Parathyroid adenoma (tissue), 2 donors: ENCODE measurements at regions not wholly inside any gene's neighbourhood (a gene's known extent, or its start where the extent isn't known, plus 50 kb on each side); places are given as distances from the start of the nearest gene placed in this dataset.

Experiments
- H2AFZ ChIP-seq: fragments of 300-600 bp; sonication (generic); one replicate; pipeline ENCODE4 v1.7.0; 2017; ENCODE audit warnings: antibody characterized with exemption, mild to moderate bottlenecking
- H3K27ac ChIP-seq: fragments of 300-600 bp; sonication (generic); one replicate; pipeline ENCODE4 v1.7.0; 2017
- H3K27me3 ChIP-seq: fragments of 300-600 bp; sonication (generic); one replicate; pipeline ENCODE4 v1.7.0; 2017; ENCODE audit warnings: low read length; ENCODE audit not compliant: control insufficient read depth, insufficient read depth
- H3K36me3 ChIP-seq: fragments of 300-600 bp; sonication (generic); one replicate; pipeline ENCODE4 v1.7.0; 2017; ENCODE audit warnings: low read length; ENCODE audit not compliant: control insufficient read depth, insufficient read depth
- H3K4me1 ChIP-seq: fragments of 300-600 bp; sonication (generic); one replicate; pipeline ENCODE4 v1.7.0; 2017; ENCODE audit warnings: control low read depth
- H3K4me2 ChIP-seq: fragments of 300-600 bp; sonication (generic); one replicate; pipeline ENCODE4 v1.7.0; 2017; ENCODE audit warnings: low read length
- H3K4me3 ChIP-seq: fragments of 300-600 bp; sonication (generic); one replicate; pipeline ENCODE4 v1.7.0; 2017; ENCODE audit warnings: low read depth, low read length
- H3K79me2 ChIP-seq: fragments of 300-600 bp; sonication (generic); one replicate; pipeline ENCODE4 v1.7.0; 2017; ENCODE audit warnings: control low read depth
- H3K9ac ChIP-seq: fragments of 300-600 bp; sonication (generic); one replicate; pipeline ENCODE4 v1.7.0; 2017; ENCODE audit warnings: mild to moderate bottlenecking
- H3K9me3 ChIP-seq: fragments of 300-600 bp; sonication (generic); one replicate; pipeline ENCODE4 v1.7.0; 2017; ENCODE audit warnings: low read length; ENCODE audit not compliant: control insufficient read depth
- CTCF ChIP-seq: fragments of 300-600 bp; sonication (generic); IDR thresholded peaks from one replicate; pipeline ENCODE4 v1.7.0; 2017; ENCODE audit warnings: antibody characterized with exemption, mild to moderate bottlenecking
- donor health status: primary hyperparathyroidism.

- Histone ChIP-seq H3K27ac (no peak overlapping the region), H3K9ac (no peak overlapping the region), H3K79me2 (no peaks in the 10 kb centered on the region), H3K4me1 (no peaks in the 10 kb centered on the region), H3K36me3 (no peaks in the 10 kb centered on the region), H2AFZ (no peak overlapping the region), H3K4me2 (no peak overlapping the region), H3K9me3 (no peaks in the 10 kb centered on the region), H3K4me3 (no peak overlapping the region), H3K27me3 (no peaks in the 10 kb centered on the region)
- peak; percentile 50 for TF ChIP-seq CTCF
These were observed 51.3 kb upstream of the NFKB1 start for GRCh38 chr4:102449751-102450352.

- TF ChIP-seq CTCF = no peak
- no peaks in the 10 kb centered on the region for H3K4me1 ChIP-seq
- H3K36me3 ChIP-seq = no peaks in the 10 kb centered on the region
- no peaks in the 10 kb centered on the region for H3K79me2 ChIP-seq
- H3K4me3 ChIP-seq = no peak overlapping the region
- no peak overlapping the region for H3K27ac ChIP-seq
- H3K9me3 ChIP-seq = no peaks in the 10 kb centered on the region
- no peaks in the 10 kb centered on the region for H3K27me3 ChIP-seq
- no peak overlapping the region for H3K9ac ChIP-seq
- no peak overlapping the region for H3K4me2 ChIP-seq
- H2AFZ ChIP-seq = no peak overlapping the region
These were observed 49.9 kb upstream of the NFKB1 start for GRCh38 chr4:102451266-102451665.
